RCC 7860 (cell line): ENCODE measurements at regions not wholly inside any gene's neighbourhood (a gene's known extent, or its start where the extent isn't known, plus 50 kb on each side); places are given as distances from the start of the nearest gene placed in this dataset.
"Not testable (repeated sequence)": the region's sequence is repeated elsewhere in the genome, so short reads cannot be mapped to it uniquely, and the experiment has no call there.

Source experiments
- DNase-seq: peaks from one replicate; pipeline ENCODE4 v3.0.0-alpha.2; 2015; ENCODE audit warnings: low spot score
- FAIRE-seq: peaks from 2 replicates; lab custom pipeline; 2012; peaks lifted over from hg19 to GRCh38; lab: Jason Lieb, UNC

DNA sequence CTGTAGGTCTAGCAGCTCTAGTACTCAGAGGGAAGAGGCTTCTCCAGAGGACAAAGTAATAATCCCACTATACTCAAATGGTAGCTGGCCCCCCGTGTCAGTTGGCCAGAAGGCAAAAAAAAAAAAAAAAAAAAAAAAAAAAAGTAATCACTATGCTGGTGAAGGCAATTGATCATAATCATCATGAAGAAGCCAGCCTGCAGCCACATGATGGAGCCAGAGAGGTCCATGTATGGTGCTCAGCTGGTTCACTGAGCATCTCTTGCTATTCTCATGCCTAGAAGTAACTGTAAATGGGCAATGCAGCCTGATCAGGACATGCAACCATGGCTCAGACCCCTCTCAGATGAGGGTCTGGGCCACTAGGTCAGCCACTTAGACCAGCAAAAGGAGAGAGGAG, 378.8 kb downstream of the MED13L start:
- DNase-seq (no peak), FAIRE-seq (no peak)

DNA sequence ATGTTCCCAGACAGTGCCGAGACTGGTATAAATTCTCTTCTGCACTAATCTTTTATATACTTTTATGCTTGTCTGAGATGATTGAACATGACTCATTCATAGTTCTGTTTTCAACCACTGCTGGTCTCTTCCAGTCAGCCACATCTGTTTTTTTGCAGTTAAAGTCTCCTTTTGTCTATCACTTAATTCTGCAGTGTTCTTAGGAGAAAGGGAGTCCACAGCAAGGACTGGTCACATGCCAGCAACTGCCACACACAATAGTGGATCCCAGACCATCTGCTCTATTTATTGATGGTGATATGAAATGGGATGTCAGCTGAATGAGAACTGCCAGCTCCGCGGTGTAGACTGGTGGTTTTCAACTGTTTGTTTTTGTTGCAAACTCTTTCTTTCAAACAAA, 379.8 kb downstream of the MED13L start:
- no peak for DNase-seq

DNA sequence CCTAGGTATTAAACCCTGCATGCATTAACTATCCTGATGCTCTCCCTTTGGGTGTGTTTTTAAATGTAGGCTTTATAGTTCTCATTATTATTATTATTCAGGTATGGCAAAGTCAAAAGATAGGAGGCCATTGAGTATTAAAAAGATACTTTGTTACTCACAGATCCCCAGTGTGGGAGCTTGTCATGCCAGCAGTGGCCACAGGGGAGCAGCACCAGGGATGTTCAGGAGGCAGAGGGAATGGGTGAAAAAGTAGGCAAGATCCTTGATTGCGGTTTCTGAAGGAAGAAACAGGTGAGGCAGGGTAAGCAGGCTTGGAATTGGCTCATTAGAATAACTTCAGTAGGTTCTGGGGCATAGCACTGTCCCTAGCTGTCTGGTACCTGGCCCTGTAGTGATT, 382.2 kb downstream of the MED13L start:
- DNase-seq (no peak), FAIRE-seq (no peak)

More for the DNA sequence above, 379.8 kb downstream of the MED13L start:
- no peak for FAIRE-seq

DNA sequence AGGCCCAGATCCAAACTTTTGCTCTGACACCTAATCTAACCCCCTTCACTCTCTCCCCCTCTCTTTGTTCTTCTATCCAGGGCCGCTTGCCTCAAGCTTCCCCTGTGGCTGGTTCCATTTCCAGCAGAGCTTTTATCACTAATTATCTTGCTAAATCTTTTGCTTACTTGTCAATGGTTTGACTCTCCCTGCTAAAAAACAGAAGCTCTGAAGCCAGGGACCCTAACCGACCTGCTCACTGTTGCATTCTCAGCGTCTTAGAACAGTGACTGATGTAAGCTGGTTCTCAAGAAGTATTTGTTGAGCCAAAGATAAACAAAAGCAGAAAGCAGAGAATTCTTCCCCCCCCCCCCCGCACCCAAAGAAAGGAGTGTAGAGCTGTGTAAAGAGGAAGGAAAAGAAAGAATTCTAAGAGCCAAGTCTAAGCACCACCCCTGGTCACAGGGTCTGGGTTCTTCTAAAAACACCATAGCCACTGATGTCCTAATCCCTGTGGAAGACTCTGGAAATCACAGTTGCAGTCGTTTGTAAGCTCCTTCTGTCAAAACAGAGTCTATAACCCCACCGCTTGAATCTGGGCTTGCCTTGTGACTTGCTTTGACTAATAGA, 385.8 kb downstream of the MED13L start:
- DNase-seq, result no peak
- FAIRE-seq, result no peak

DNA sequence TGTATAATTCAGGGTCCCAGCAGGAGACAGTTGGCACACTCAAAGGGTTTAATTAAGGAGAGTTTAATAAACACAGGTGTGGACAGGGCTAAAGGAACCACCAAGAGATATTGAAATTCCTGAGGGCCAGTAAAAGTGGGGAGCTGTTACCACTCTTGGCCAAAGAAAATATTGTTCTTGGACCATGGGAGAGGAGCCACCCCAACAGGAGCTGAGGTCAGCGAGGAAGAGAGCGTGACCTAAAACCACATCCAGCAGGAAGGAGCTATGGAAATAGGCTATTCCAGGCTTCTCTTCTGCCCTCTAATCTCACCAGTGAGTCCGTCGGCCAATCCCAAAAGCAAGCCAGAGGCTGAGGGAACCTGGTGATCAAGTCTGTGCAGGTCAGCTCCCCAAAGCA, 390.8 kb downstream of the MED13L start:
- DNase-seq (no peak), FAIRE-seq (no peak)

DNA sequence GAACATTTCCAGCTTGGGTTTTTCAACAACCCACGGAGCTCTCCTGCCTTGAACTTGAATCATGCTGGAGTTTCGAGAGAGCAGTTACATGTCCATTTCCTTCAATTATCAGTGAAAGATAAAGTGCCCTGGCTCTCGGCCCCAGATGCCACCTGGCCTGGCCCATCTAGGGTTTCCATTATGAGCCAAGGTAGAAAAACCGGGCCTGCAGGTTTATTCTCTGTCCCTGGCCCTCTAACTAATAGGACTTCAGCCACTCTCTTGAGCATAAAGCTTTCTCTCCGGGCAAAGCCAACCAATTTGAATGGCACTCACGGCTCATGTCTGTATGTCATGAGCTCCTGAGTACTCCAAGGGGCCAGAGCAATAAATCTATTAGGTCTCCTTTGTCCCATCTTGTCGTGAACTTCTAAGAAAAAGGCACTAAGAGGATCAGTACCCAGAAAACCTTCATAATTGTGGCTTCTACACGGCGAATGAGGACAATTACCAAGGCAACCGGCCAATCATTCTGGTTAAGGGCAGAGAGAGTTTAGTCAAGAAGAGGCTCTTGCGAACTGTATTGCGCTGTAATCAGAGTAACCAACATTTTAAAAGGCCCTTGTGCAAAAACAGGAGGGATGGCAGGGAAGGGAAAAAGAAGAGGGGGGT, 392.3 kb downstream of the MED13L start:
- DNase-seq, result no peak

DNA sequence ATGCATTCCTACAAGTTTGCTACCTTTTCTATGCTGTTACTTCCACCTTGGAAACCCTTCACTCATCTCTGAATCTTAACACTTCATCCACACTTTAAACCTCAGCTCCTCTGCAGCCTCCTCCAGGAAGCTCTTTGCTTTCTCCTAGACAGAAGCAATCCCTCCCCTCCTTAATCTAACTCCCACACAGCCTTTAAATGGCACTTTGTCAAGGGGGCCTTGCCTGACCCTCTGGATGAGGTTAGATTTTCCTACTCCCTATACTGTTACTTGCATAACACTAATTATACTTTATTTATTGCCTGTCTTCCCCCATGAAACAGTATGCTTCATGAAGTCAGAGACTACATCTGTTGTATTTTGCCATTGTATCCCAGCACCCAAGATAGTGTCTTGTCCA, 394.6 kb downstream of the MED13L start:
- no peak for FAIRE-seq
- DNase-seq, result no peak

More for the DNA sequence above, 392.3 kb downstream of the MED13L start:
- FAIRE-seq, result no peak

DNA sequence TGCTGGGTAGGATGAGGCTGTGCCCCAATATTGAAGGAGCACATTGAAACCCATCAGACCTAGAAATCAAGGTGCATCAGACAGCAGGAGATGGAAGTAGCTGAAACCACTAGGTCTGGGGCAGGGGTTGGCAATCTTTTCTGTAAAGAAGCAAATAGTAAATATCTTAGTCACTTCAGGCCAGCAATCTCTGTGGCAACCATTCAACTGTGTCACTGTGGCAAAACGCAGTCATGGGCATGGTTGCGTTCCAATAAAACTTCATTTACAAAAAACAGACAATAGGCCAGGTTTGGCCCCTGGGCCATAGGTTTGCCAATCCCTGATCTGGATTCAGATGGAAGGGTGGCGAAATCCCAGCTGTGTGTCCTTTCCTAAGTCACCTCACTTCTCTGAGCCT, 397.3 kb downstream of the MED13L start:
- FAIRE-seq (no peak), DNase-seq (no peak)

DNA sequence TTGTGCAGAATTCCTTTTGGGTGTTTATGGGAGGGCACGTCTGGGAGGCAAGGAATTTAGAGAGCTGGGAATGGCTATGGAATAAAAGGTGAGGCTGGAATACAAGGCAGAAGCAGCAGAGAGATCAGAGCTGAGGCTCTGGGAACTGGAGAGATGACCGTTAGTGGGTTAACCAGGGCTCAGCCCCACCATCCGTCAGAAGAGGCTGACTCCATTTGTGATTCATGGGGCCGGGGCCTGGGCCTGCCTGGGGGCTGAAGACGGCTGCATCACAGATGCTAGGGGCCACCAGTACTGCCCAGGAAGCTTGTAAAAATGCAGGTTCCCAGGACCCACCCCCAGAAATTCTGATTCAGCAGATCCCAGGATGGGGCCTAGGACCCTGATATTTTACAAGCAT, 398.1 kb downstream of the MED13L start:
- FAIRE-seq, result no peak
- no peak for DNase-seq

DNA sequence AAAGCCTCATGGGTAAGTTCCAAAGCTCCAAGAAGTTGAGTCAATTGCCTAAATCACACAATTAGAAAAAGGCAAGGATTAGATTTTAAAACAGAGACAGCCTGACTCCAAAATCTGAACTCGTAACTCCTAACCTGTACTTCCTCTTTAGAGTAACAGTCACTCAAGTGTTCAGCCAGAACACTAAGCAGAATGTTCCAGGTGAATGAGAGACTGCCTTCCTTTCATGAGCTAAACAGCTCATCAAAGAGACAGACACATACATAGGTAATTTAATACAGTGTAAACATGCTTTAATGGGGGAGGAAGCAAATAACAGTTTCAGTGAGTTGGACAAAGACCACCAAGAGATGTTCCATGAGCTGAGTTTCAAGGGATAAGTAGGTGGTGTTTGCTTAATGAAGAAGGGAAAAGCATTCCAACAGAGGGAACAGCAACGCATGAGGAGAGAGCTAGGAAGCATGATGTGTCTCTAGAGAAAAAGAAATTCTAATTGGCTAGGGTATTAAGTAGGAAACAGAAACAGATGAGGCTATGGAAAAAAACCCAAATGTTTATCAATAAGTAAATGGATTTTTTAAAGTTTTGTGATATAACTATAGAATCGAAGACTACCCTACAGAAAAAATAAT, 403.9 kb downstream of the MED13L start:
- FAIRE-seq (no peak), DNase-seq (no peak)

DNA sequence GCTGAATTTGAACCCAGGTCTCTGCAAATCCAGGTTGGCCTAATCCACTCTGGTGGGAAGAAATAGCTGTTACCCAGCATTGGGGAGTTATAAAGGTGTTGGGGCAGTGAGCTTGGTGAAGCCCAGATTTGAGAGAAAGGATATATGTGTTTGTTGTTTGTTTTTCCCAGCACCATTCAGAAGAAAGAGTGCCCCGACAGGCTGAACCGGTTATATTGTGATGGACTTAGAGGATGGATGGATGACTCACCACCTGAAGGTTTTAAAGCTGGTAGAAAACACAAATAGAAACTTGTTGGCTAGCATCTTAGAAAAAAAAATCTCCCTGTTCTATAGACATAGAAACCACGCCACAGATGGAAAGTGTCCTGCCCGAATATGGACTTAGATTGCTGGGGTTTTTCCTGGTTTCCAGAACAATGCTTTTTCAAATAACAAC, 404.6 kb downstream of the MED13L start:
- FAIRE-seq, result no peak

DNA sequence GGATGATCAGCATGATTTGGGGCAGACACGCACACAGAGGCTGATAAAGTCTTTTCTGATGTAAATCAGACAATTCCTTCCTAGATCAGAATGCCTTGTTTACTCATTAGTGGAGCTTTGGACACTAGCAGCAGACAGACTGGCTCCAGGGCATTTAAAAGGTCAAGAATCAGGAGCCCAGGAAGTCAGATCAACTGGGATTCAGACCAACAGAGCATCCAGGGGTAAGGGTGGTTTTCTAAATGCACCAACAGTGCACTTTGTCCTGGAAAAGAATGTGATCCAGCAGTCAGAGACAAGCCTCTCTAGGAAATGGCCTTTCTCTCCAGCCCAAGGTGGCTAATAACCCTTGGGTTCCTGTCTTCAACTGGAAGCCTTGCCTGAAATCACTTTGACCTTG, 405.3 kb downstream of the MED13L start:
- DNase-seq (no peak), FAIRE-seq (no peak)

More for the DNA sequence above, 404.6 kb downstream of the MED13L start:
- no peak for DNase-seq

DNA sequence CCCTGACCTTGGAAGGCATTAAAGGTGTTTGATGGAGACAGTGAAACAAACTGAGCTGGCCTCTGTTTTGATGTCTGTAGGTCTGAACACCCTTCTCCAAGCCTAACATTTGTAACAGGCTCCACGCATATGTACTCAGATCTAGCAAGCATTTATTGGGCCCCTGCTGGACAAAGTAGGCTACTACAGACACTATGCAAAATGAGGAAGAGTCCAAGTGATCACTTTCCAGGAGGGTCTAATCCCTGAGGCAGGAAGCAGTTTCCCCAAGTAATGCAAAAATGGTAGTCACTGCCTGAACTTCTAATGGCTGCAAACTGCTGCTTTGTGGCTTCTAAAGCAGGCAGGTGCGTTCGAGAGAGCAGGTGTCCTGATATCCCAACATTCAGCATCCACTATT, 405.8 kb downstream of the MED13L start:
- DNase-seq (no peak), FAIRE-seq (no peak)

DNA sequence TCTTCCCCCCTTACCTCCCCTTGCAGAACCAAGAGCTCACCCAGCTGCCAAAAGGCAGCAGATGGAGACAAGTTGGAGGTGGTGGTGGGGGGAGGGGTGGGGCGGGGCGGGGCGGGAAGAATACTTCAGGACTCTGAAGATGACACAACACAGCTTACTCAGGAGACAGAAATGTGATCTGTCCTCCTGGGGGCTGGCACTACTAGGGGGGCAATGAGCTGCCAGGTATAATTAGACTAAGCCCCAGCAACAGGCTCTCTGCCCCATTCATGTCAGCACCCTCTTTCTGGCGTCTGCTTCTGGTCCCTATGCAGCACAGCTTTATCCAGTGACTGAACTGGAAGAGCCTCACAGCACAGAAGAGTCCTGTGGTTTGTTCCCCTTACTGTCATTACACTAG, 407.0 kb downstream of the MED13L start:
- DNase-seq, result no peak
- FAIRE-seq, result no peak

DNA sequence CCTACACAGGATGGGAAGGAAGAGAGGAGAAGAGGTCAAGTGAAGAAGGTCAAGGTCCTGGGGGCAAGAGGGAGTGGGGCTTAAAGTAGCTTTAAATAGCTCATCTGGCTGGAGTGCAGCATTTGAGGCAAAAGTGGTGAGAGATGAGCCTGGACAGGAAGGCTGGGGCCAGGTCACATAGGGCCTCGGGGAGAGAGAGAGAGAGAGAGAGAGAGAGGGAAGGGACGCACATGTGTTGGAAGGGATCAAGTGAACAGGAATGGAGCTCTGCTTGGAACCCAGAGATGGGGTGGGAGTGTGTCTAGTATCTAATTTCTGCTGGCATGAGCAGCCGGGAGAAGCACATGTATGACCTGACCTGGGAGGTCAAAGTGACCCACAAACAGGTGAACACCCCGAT, 407.5 kb downstream of the MED13L start:
- DNase-seq (no peak), FAIRE-seq (no peak)

DNA sequence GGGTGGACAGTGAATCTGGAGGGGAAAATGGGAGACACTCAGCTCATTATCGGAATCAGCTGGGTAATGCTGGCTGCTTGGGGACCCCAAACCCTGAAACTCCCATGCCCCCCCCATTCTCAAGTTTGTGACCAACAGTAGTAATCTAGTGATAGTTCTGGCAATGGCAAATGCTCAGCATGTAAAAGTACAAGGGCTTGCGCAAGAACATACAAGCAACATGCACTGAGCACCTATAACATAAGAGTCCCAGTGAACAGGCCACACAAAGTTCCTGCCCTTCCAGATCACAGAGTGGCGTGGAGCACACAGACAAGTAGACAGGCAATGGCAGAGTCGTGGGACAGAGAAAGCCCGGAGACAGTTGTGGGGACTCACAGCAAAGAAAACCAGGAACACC, 407.9 kb downstream of the MED13L start:
- DNase-seq (no peak), FAIRE-seq (no peak)

DNA sequence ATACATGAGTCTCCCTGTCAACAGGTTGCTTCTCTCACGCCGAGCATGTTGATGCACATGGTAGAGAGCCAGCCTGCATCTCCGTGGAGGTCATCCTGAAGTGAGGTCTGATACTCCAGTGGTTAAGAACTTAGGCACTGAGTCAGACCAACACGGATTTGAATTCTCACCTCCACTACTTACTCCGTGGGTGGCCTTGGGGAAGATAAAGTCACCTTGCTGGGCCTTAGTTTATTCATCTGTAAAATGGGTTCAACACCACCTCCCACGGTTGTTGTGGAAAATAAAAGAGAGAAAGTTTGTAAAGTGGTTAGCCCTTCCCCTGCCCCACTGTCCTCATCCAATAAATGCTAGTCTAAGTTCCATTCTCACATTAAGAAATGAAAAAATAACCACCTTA, 408.9 kb downstream of the MED13L start:
- DNase-seq (no peak), FAIRE-seq (no peak)

DNA sequence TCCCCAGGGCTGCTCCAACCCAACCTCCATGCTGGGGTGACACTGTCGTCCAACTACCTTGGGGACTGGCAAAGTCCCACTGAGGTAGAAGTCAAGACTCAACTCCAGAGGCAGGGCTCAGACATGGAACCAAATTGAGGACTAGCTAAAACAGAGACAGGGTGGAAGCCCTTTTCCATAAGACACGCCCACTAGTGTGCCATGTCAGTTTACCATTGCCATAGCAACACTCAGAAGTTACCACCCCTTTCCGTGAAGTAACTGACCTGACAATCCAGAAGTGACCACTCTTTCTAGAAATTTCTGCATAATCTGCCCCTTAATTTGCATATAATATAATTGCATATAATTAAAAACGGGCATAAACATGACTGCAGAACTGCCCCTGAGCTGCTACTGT, 409.6 kb downstream of the MED13L start:
- FAIRE-seq (no peak), DNase-seq (no peak)

DNA sequence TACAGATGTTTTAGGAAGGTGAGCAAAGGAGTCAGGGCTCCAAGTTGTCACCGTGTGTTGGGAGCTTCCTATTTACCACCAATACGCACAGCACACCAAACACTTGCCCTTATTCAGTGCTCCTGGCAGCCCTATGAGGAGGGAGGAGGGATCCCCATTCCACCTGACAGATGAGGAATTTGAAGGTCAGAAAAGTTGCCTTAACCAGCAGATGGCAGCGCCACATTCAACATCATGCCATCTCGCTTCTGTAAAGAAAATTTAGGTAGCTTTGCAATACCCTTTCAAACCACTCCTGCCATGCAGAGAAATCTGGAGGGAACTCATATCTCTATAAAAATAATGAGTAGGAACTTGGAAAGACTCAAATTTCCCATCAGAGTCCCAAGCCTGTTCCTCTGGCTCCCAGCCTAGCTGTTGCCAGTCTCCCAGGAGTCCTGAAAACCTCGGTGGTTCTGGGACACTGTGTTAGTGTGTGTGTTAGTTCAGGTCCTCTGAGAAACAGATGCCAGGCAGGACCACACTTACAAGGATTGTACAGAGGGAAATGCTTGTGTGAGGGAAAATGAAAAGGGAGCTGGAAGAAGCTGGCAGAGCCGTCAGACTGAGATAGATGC, 410.5 kb downstream of the MED13L start:
- DNase-seq, result no peak
- FAIRE-seq, result no peak

DNA sequence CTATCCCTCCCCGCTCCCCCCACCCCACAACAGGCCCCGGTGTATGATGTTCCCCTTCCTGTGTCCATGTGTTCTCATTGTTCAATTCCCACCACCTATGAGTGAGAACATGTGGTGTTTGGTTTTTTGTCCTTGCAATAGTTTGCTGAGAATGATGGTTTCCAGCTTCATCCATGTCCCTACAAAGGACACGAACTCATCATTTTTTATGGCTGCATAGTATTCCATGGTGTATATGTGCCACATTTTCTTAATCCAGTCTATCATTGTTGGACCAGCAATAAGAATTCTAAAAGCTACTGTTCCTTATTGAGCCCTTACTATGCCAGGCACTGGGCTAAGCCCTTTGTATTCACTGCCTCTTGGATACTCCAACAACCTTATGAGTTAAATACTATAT, 411.2 kb downstream of the MED13L start:
- FAIRE-seq, DNase-seq: not testable (repeated sequence)

DNA sequence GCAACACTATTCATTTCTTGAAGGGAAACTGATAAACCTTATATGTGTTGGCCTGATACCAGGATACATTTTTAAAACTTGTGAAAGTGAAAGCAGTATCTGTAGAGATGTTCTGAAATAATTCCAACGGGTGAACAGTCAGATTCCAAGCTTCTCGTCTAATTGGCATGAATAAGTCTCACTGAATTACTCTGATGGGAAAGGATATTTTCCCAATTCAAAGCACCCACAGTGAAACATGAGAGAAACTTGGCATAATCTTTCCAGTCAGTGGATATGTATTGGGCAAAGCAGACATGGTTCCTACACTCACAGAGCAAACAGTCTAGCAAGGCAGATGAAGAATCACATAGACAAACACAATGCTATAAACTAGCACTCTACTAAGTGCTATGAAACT, 413.1 kb downstream of the MED13L start:
- FAIRE-seq, result no peak
- no peak for DNase-seq

DNA sequence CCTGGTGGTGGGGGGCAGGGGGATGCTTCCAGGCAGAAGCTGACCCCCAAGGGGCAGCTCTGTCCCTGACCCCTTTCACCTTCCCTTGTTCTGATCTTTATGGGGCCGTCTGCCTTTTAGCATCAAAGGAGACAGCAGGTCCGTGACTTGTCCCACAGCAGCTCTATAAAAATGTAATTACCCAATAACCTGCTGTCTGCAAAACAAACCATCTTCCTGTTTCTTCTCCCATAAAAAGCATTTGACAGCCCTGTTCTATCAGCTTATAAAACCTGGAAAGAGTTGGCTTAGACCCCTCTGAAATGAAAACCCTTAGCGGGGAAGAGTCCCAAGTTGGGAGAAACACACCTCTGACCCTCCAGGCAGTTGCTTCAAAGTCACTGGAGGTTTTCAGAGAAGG, 416.9 kb downstream of the MED13L start:
- no peak for FAIRE-seq
- DNase-seq, result no peak
